Gastrocnemius medialis (tissue), 4 donors: ENCODE measurements at regions not wholly inside any gene's neighbourhood (a gene's known extent, or its start where the extent isn't known, plus 50 kb on each side); places are given as distances from the start of the nearest gene placed in this dataset.

Experiments
- ATAC-seq, 2 donors: fragments of 150-250 bp; one replicate each; pipeline ENCODE4 v1.9.1; 2016
- DNase-seq, 2 donors: peaks; one replicate each; pipeline ENCODE4 v3.0.0-alpha.2; 2019
- H3K27ac ChIP-seq, 4 donors: fragments of 200-600 bp; sonication (generic); 1 replicate in 1 of 4; 2 replicates in 3 of 4; pipeline ENCODE4 v1.5.1; 2016 to 2018; ENCODE audit warnings: mild to moderate bottlenecking in 2 of 4, moderate library complexity in 1 of 4
- H3K27me3 ChIP-seq, 3 donors: fragments of 200-600 bp; sonication (generic) in 2 of 3; 1 replicate in 1 of 3; 2 replicates in 2 of 3; pipeline versions ENCODE4 v1.5.1 to v1.6.0; 2016 to 2019; ENCODE audit warnings: mild to moderate bottlenecking in 1 of 3, moderate library complexity in 1 of 3
- H3K36me3 ChIP-seq, 2 donors: fragments of 200-600 bp; sonication (generic) in 1 of 2; one replicate each; pipeline ENCODE4 v1.5.1; 2017 to 2018
- H3K4me1 ChIP-seq, 2 donors: fragments of 200-600 bp; sonication (generic) in 1 of 2; one replicate each; pipeline ENCODE4 v1.5.1; 2016 to 2017; ENCODE audit warnings: mild to moderate bottlenecking in 2 of 2
- H3K4me3 ChIP-seq, 4 donors: fragments of 200-600 bp; sonication (generic) in 3 of 4; 1 replicate in 1 of 4; 2 replicates in 3 of 4; pipeline ENCODE4 v1.5.1; 2016 to 2019; ENCODE audit warnings: mild to moderate bottlenecking in 2 of 4
- H3K9me3 ChIP-seq, 3 donors: fragments of 200-600 bp; sonication (generic) in 2 of 3; 1 replicate in 1 of 3; 2 replicates in 2 of 3; pipeline ENCODE4 v1.5.1; 2016 to 2019
- CTCF ChIP-seq, 5 experiments: fragments of 450-650 bp in 3 of 5; fragments of 200-600 bp in 2 of 5; sonication (generic) in 2 of 5; IDR thresholded peaks in 4 of 5; conservative IDR thresholded peaks in 1 of 5; 1 replicate in 4 of 5; 2 replicates in 1 of 5; pipeline ENCODE4 v1.5.1; 2016 to 2019; ENCODE audit warnings: antibody characterized with exemption in 5 of 5, mild to moderate bottlenecking in 3 of 5, moderate library complexity in 3 of 5
- POLR2A ChIP-seq, 2 donors: fragments of 450-650 bp; IDR thresholded peaks; one replicate each; pipeline ENCODE4 v1.6.1; 2017; ENCODE audit warnings: antibody characterized with exemption in 2 of 2, mild to moderate bottlenecking in 2 of 2, moderate library complexity in 2 of 2
- in situ Hi-C, 4 donors: fragments of 200-750 bp; cut with MboI; loops; one replicate each; pipeline versions ENCODE4 v1.15.0 to v1.8.0; 2017; ENCODE audit warnings: low sequenced_read_pairs in 4 of 4
- intact Hi-C: fragments of 100-400 bp; cut with DNase I; formaldehyde crosslinking; loops from one replicate; pipeline ENCODE4 v1.15.1; 2023; ENCODE audit warnings: low total_unique reads

- in situ Hi-C loops (no loop called here), intact Hi-C loops (no loop called here)
- Histone ChIP-seq H3K4me3 (no peak overlapping the region), H3K9me3 (no peaks in the 10 kb centered on the region), H3K4me1 (no peaks in the 10 kb centered on the region), H3K36me3 (no peaks in the 10 kb centered on the region), H3K27ac (no peak overlapping the region), H3K27me3 (no peaks in the 10 kb centered on the region)
- DNase-seq (no peak), ATAC-seq (no peak)
- TF ChIP-seq CTCF (IDR thresholded peaks at IDR 0.05 in 4 of 5, conservative IDR thresholded peaks at IDR 0.05 in 1 of 5) = no peak
- no peak for TF ChIP-seq POLR2A (IDR thresholded peaks at IDR 0.05)
These were observed 97.7 kb downstream of the TMEM130 start for GRCh38 chr7:98771941-98772603.

- Histone ChIP-seq H3K9me3 (no peaks in the 10 kb centered on the region), H3K4me1 (no peaks in the 10 kb centered on the region), H3K27me3 (no peaks in the 10 kb centered on the region), H3K27ac (no peak overlapping the region), H3K4me3 (no peak overlapping the region), H3K36me3 (no peaks in the 10 kb centered on the region)
- ATAC-seq = no peak
- in situ Hi-C loops (no loop called here), intact Hi-C loops (no loop called here)
- TF ChIP-seq CTCF (IDR thresholded peaks at IDR 0.05 in 4 of 5, conservative IDR thresholded peaks at IDR 0.05 in 1 of 5) = no peak
- TF ChIP-seq POLR2A (IDR thresholded peaks at IDR 0.05) = no peak
- DNase-seq = no peak
These were observed 94.9 kb downstream of the TMEM130 start for GRCh38 chr7:98774884-98775283.

- in situ Hi-C loops (no loop called here), intact Hi-C loops (no loop called here)
- no peaks in the 10 kb centered on the region for H3K4me1 ChIP-seq
- H3K27ac ChIP-seq = no peak overlapping the region
- H3K27me3 ChIP-seq = peaks cover 0 to 4% (median 2%) of the 10 kb centered on the region in 3 donors
- ATAC-seq (no peak), DNase-seq (no peak)
- H3K36me3 ChIP-seq = no peaks in the 10 kb centered on the region
- TF ChIP-seq CTCF (IDR thresholded peaks at IDR 0.05 in 4 of 5, conservative IDR thresholded peaks at IDR 0.05 in 1 of 5) = no peak
- no peaks in the 10 kb centered on the region for H3K9me3 ChIP-seq
- H3K4me3 ChIP-seq = no peak overlapping the region
These were observed 92.8 kb downstream of the TMEM130 start for GRCh38 chr7:98777051-98777450.

GRCh38 chr7:98778421-98778820, 91.4 kb downstream of the TMEM130 start:
- in situ Hi-C loops (no loop called here), intact Hi-C loops (no loop called here)
- TF ChIP-seq POLR2A (IDR thresholded peaks at IDR 0.05) = no peak
- TF ChIP-seq CTCF (IDR thresholded peaks at IDR 0.05 in 4 of 5, conservative IDR thresholded peaks at IDR 0.05 in 1 of 5) = no peak
- H3K36me3 ChIP-seq = no peaks in the 10 kb centered on the region
- no peak overlapping the region for H3K27ac ChIP-seq
- DNase-seq (no peak), ATAC-seq (no peak)
- peaks cover 0 to 8% (median 4%) of the 10 kb centered on the region in 3 donors for H3K27me3 ChIP-seq
- no peak overlapping the region for H3K4me3 ChIP-seq
- H3K9me3 ChIP-seq = no peaks in the 10 kb centered on the region
- H3K4me1 ChIP-seq = no peaks in the 10 kb centered on the region
